ENCODE measurements at regions not wholly inside any gene's neighbourhood (a gene's known extent, or its start where the extent isn't known, plus 50 kb on each side); places are given as distances from the start of the nearest gene placed in this dataset.

- H3K79me2 ChIP-seq (ENCODE audit: control insufficient read depth, insufficient read depth, low read length) = no peaks in the 10 kb centered on the region
- no peaks in the 10 kb centered on the region for H3K79me1 ChIP-seq (ENCODE audit: low read length)
- H2BK5ac ChIP-seq (ENCODE audit: low read length) = no peak overlapping the region
- no peak overlapping the region for H3K27ac ChIP-seq (ENCODE audit: low read depth, low read length)
- DNase-seq = no peak
- no peak overlapping the region for H3K9ac ChIP-seq (ENCODE audit: low read length)
- H4K5ac ChIP-seq (ENCODE audit: low read length) = no peak overlapping the region
- no peak overlapping the region for H3K4me2 ChIP-seq (ENCODE audit: low read length)
- H3K56ac ChIP-seq (ENCODE audit: low read length) = no peak overlapping the region
- no peak overlapping the region for H3K4me3 ChIP-seq (ENCODE audit: low read length)
- no peak overlapping the region for H2BK15ac ChIP-seq (replicated peaks; ENCODE audit: low read depth)
- H3K36me3 ChIP-seq (ENCODE audit: control insufficient read depth, insufficient read depth, low read length) = no peaks in the 10 kb centered on the region
- no peak overlapping the region for H4K8ac ChIP-seq (ENCODE audit: low read depth, low read length)
- H2AK5ac ChIP-seq (ENCODE audit: low read length) = no peak overlapping the region
- H2BK120ac ChIP-seq (ENCODE audit: low read depth, low read length) = no peak overlapping the region
- H3K4ac ChIP-seq (ENCODE audit: low read depth, low read length) = no peak overlapping the region
- H3K4me1 ChIP-seq (ENCODE audit: control insufficient read depth, low read depth, low read length) = no peaks in the 10 kb centered on the region
- 100% methylated on average over 1 of the region's 5 CpGs for WGBS (ENCODE audit: extremely low coverage, insufficient coverage, low lambda C conversion rate)
- H3K23ac ChIP-seq (ENCODE audit: low read length) = no peak overlapping the region
- no peak overlapping the region for H3K18ac ChIP-seq (ENCODE audit: low read length)
- H3K27me3 ChIP-seq (ENCODE audit: insufficient read depth, low read length, poor library complexity) = no peaks in the 10 kb centered on the region
Measured at GRCh38 chr2:180753809-180754761, 226.3 kb upstream of the UBE2E3 start.

GRCh38 chr2:180751306-180751920 lies 229.0 kb upstream of the UBE2E3 start:
- Histone ChIP-seq H3K36me3 (ENCODE audit: control insufficient read depth, insufficient read depth, low read length) (no peaks in the 10 kb centered on the region), H3K56ac (ENCODE audit: low read length) (no peak overlapping the region), H3K79me1 (ENCODE audit: low read length) (no peaks in the 10 kb centered on the region), H3K79me2 (ENCODE audit: control insufficient read depth, insufficient read depth, low read length) (no peaks in the 10 kb centered on the region), H3K4ac (ENCODE audit: low read depth, low read length) (no peak overlapping the region), H3K27ac (ENCODE audit: low read depth, low read length) (no peak overlapping the region), H4K8ac (ENCODE audit: low read depth, low read length) (no peak overlapping the region), H3K4me3 (ENCODE audit: low read length) (no peak overlapping the region), H3K18ac (ENCODE audit: low read length) (no peak overlapping the region), H3K23ac (ENCODE audit: low read length) (no peak overlapping the region), H2BK5ac (ENCODE audit: low read length) (no peak overlapping the region), H4K5ac (ENCODE audit: low read length) (no peak overlapping the region), H3K4me2 (ENCODE audit: low read length) (no peak overlapping the region), H2BK120ac (ENCODE audit: low read depth, low read length) (no peak overlapping the region), H3K9ac (ENCODE audit: low read length) (no peak overlapping the region), H3K27me3 (ENCODE audit: insufficient read depth, low read length, poor library complexity) (no peaks in the 10 kb centered on the region), H2AK5ac (ENCODE audit: low read length) (no peak overlapping the region), H3K4me1 (ENCODE audit: control insufficient read depth, low read depth, low read length) (no peaks in the 10 kb centered on the region), H2BK15ac (replicated peaks; ENCODE audit: low read depth) (no peak overlapping the region)
- WGBS (ENCODE audit: extremely low coverage, insufficient coverage, low lambda C conversion rate) = no CpG with 5 or more reads among the region's 4 CpGs
- no peak for DNase-seq

GRCh38 chr2:180747728-180748127 lies 232.7 kb upstream of the UBE2E3 start:
- WGBS (ENCODE audit: extremely low coverage, insufficient coverage, low lambda C conversion rate) = no CpG with 5 or more reads among the region's 3 CpGs

GRCh38 chr2:180743401-180743800 lies 237.0 kb upstream of the UBE2E3 start:
- Histone ChIP-seq H3K79me2 (ENCODE audit: control insufficient read depth, insufficient read depth, low read length) (no peaks in the 10 kb centered on the region), H3K4ac (ENCODE audit: low read depth, low read length) (no peak overlapping the region), H4K5ac (ENCODE audit: low read length) (no peak overlapping the region)

More at GRCh38 chr2:180747728-180748127, 232.7 kb upstream of the UBE2E3 start:
- no peak overlapping the region for H2BK120ac ChIP-seq (ENCODE audit: low read depth, low read length)
- H3K4me2 ChIP-seq (ENCODE audit: low read length) = no peak overlapping the region
- no peak overlapping the region for H3K56ac ChIP-seq (ENCODE audit: low read length)
- no peaks in the 10 kb centered on the region for H3K79me1 ChIP-seq (ENCODE audit: low read length)
- H3K27me3 ChIP-seq (ENCODE audit: insufficient read depth, low read length, poor library complexity) = no peaks in the 10 kb centered on the region
- no peak overlapping the region for H4K8ac ChIP-seq (ENCODE audit: low read depth, low read length)
- H2BK5ac ChIP-seq (ENCODE audit: low read length) = no peak overlapping the region
- no peak overlapping the region for H2AK5ac ChIP-seq (ENCODE audit: low read length)
- no peak overlapping the region for H3K4me3 ChIP-seq (ENCODE audit: low read length)
- H2BK15ac ChIP-seq (replicated peaks; ENCODE audit: low read depth) = no peak overlapping the region
- no peak overlapping the region for H4K5ac ChIP-seq (ENCODE audit: low read length)
- no peak overlapping the region for H3K27ac ChIP-seq (ENCODE audit: low read depth, low read length)
- DNase-seq = peak; percentile 27
- H3K79me2 ChIP-seq (ENCODE audit: control insufficient read depth, insufficient read depth, low read length) = no peaks in the 10 kb centered on the region
- H3K36me3 ChIP-seq (ENCODE audit: control insufficient read depth, insufficient read depth, low read length) = no peaks in the 10 kb centered on the region
- H3K4ac ChIP-seq (ENCODE audit: low read depth, low read length) = no peak overlapping the region
- H3K23ac ChIP-seq (ENCODE audit: low read length) = no peak overlapping the region
- H3K4me1 ChIP-seq (ENCODE audit: control insufficient read depth, low read depth, low read length) = no peaks in the 10 kb centered on the region
- no peak overlapping the region for H3K18ac ChIP-seq (ENCODE audit: low read length)
- H3K9ac ChIP-seq (ENCODE audit: low read length) = no peak overlapping the region

GRCh38 chr2:180742801-180743200 lies 237.6 kb upstream of the UBE2E3 start:
- Histone ChIP-seq H3K27me3 (ENCODE audit: insufficient read depth, low read length, poor library complexity) (no peaks in the 10 kb centered on the region), H4K5ac (ENCODE audit: low read length) (no peak overlapping the region), H3K79me2 (ENCODE audit: control insufficient read depth, insufficient read depth, low read length) (no peaks in the 10 kb centered on the region), H3K18ac (ENCODE audit: low read length) (no peak overlapping the region), H3K4me3 (ENCODE audit: low read length) (no peak overlapping the region), H3K36me3 (ENCODE audit: control insufficient read depth, insufficient read depth, low read length) (no peaks in the 10 kb centered on the region), H2BK5ac (ENCODE audit: low read length) (no peak overlapping the region), H3K79me1 (ENCODE audit: low read length) (no peaks in the 10 kb centered on the region), H3K9ac (ENCODE audit: low read length) (no peak overlapping the region), H2AK5ac (ENCODE audit: low read length) (no peak overlapping the region), H4K8ac (ENCODE audit: low read depth, low read length) (no peak overlapping the region), H3K23ac (ENCODE audit: low read length) (no peak overlapping the region), H2BK120ac (ENCODE audit: low read depth, low read length) (no peak overlapping the region), H3K27ac (ENCODE audit: low read depth, low read length) (no peak overlapping the region), H3K4ac (ENCODE audit: low read depth, low read length) (no peak overlapping the region), H3K4me2 (ENCODE audit: low read length) (no peak overlapping the region), H3K4me1 (ENCODE audit: control insufficient read depth, low read depth, low read length) (no peaks in the 10 kb centered on the region), H2BK15ac (replicated peaks; ENCODE audit: low read depth) (no peak overlapping the region), H3K56ac (ENCODE audit: low read length) (no peak overlapping the region)
- DNase-seq = peak; percentile 11
- 100% methylated on average over 2 of the region's 4 CpGs for WGBS (ENCODE audit: extremely low coverage, insufficient coverage, low lambda C conversion rate)

More at GRCh38 chr2:180743401-180743800, 237.0 kb upstream of the UBE2E3 start:
- H3K4me1 ChIP-seq (ENCODE audit: control insufficient read depth, low read depth, low read length) = no peaks in the 10 kb centered on the region
- H3K27me3 ChIP-seq (ENCODE audit: insufficient read depth, low read length, poor library complexity) = no peaks in the 10 kb centered on the region
- H3K27ac ChIP-seq (ENCODE audit: low read depth, low read length) = no peak overlapping the region
- no peaks in the 10 kb centered on the region for H3K36me3 ChIP-seq (ENCODE audit: control insufficient read depth, insufficient read depth, low read length)
- H3K79me1 ChIP-seq (ENCODE audit: low read length) = no peaks in the 10 kb centered on the region
- WGBS (ENCODE audit: extremely low coverage, insufficient coverage, low lambda C conversion rate) = no CpG with 5 or more reads among the region's 3 CpGs
- no peak overlapping the region for H2BK120ac ChIP-seq (ENCODE audit: low read depth, low read length)
- no peak overlapping the region for H3K56ac ChIP-seq (ENCODE audit: low read length)
- H3K18ac ChIP-seq (ENCODE audit: low read length) = no peak overlapping the region
- no peak for DNase-seq
- no peak overlapping the region for H2BK15ac ChIP-seq (replicated peaks; ENCODE audit: low read depth)
- no peak overlapping the region for H2AK5ac ChIP-seq (ENCODE audit: low read length)
- no peak overlapping the region for H2BK5ac ChIP-seq (ENCODE audit: low read length)
- H3K23ac ChIP-seq (ENCODE audit: low read length) = no peak overlapping the region
- H3K4me2 ChIP-seq (ENCODE audit: low read length) = no peak overlapping the region
- no peak overlapping the region for H4K8ac ChIP-seq (ENCODE audit: low read depth, low read length)
- H3K4me3 ChIP-seq (ENCODE audit: low read length) = no peak overlapping the region
- no peak overlapping the region for H3K9ac ChIP-seq (ENCODE audit: low read length)

Measured in mesendoderm (in vitro differentiated cells).